Right lobe of liver (tissue), 4 donors: ENCODE measurements at regions not wholly inside any gene's neighbourhood (a gene's known extent, or its start where the extent isn't known, plus 50 kb on each side); places are given as distances from the start of the nearest gene placed in this dataset.

Experiments
- CTCF ChIP-seq, 4 donors: fragments of 200-600 bp in 3 of 4; fragments of 450-650 bp in 1 of 4; IDR thresholded peaks; one replicate each; pipeline versions ENCODE4 v1.5.1 to v1.8.0; 2016 to 2022; ENCODE audit warnings: antibody characterized with exemption in 4 of 4, mild to moderate bottlenecking in 2 of 4
- POLR2A ChIP-seq: fragments of 450-650 bp; IDR thresholded peaks from one replicate; pipeline ENCODE4 v1.6.1; 2017; ENCODE audit warnings: antibody characterized with exemption, mild to moderate bottlenecking
- donor health status: DM: no; HTN: no; CAD: no.
- donor health status: DM: no; HTN: no; CAD: no.
- donor health status: DM: no; HTN: yes; CAD: no.

- TF ChIP-seq CTCF (IDR thresholded peaks at IDR 0.05) = no peak
- TF ChIP-seq POLR2A = no peak
These were observed 183.9 kb upstream of the MCHR2 start for GRCh38 chr6:100177956-100178355.
